Omental fat pad (tissue), 3 donors: ENCODE measurements at regions not wholly inside any gene's neighbourhood (a gene's known extent, or its start where the extent isn't known, plus 50 kb on each side); places are given as distances from the start of the nearest gene placed in this dataset.
"Not testable (repeated sequence)": the region's sequence is repeated elsewhere in the genome, so short reads cannot be mapped to it uniquely, and the experiment has no call there.

ENCODE experiments used
- ATAC-seq: fragments of 150-250 bp; one replicate; pipeline ENCODE4 v1.9.1; 2016; ENCODE audit warnings: mild to moderate bottlenecking, moderate library complexity; ENCODE audit not compliant: low FRiP score
- DNase-seq: peaks from one replicate; pipeline ENCODE4 v3.0.0-alpha.2; 2019; ENCODE audit warnings: low spot score
- TF ChIP-seq, protein P1 (sequence below), 3 donors: fragments of 450-650 bp; IDR thresholded peaks; one replicate each; pipeline ENCODE4 v1.5.1; 2016 to 2017; ENCODE audit warnings: antibody characterized with exemption in 3 of 3, mild to moderate bottlenecking in 3 of 3, moderate library complexity in 2 of 3

- no peak for ATAC-seq
- no peak for DNase-seq
- TF ChIP-seq, protein P1, sequence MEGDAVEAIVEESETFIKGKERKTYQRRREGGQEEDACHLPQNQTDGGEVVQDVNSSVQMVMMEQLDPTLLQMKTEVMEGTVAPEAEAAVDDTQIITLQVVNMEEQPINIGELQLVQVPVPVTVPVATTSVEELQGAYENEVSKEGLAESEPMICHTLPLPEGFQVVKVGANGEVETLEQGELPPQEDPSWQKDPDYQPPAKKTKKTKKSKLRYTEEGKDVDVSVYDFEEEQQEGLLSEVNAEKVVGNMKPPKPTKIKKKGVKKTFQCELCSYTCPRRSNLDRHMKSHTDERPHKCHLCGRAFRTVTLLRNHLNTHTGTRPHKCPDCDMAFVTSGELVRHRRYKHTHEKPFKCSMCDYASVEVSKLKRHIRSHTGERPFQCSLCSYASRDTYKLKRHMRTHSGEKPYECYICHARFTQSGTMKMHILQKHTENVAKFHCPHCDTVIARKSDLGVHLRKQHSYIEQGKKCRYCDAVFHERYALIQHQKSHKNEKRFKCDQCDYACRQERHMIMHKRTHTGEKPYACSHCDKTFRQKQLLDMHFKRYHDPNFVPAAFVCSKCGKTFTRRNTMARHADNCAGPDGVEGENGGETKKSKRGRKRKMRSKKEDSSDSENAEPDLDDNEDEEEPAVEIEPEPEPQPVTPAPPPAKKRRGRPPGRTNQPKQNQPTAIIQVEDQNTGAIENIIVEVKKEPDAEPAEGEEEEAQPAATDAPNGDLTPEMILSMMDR (IDR thresholded peaks at IDR 0.05), result no peak
Measured at GRCh38 chr3:115409596-115409995, 213.7 kb upstream of the GAP43 start.

DNA sequence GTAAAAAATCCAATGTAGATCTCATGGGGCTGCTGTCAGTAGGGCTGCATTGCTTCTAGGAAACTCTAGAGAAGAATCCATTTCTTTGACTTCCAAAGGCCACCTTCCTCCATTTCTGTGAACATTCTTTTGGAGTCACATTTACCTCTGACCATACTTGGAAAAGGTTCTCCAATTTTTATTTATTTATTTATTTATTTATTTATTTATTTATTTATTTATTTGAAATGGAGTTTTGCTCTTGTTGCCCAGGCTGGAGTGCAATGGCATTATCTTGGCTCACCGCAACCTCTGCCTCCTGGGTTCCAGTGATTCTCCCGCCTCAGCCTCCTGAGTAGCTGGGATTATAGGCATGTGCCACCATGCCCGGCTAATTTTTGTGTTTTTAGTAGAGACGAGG, 208.7 kb upstream of the GAP43 start:
- DNase-seq, ATAC-seq: not testable (repeated sequence)

- TF ChIP-seq, protein P1 (IDR thresholded peaks at IDR 0.05), result no peak
- DNase-seq (no peak), ATAC-seq (no peak)
Measured at GRCh38 chr3:115415246-115415996, 207.9 kb upstream of the GAP43 start.

DNA sequence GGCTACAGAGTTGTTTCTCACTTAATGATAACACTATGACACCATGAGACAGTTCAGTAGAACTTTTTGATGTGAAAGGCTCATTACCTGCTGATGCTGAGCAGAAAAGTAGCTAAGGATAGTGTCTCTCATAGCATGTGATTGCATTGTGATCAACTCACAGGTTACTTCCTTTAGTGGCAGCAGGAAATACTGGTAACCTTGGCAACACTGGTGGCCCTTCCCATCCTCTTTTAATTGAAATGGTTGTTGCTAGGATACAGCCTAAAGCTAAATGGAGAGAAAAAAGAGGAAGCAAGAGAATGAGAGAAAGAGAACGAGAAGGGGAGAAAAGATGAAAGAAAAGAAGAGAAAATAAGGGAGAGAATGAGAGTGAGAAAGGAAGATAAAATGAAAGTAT, 204.7 kb upstream of the GAP43 start:
- TF ChIP-seq, protein P1 (IDR thresholded peaks at IDR 0.05), result no peak
- ATAC-seq (no peak), DNase-seq (no peak)

DNA sequence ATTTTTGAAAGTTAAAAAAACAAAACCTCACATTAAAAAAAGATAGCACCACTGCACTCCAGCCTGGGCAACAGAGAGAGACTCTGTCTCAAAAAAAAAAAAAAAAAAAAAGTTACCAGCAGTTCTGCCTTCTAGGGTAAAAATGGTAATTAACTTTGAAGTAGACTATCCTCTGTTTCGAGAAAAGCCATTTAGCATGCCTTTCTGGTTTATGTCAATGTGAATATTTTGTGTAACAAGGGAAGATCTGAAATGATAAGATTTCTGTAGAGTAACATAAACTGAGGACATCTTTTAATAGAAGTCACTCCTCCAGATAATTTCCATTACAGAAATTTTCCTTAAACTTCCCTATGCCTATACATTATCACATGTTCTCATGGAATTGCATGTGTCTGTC, 203.2 kb upstream of the GAP43 start:
- TF ChIP-seq, protein P1 (IDR thresholded peaks at IDR 0.05), result no peak
- ATAC-seq, result no peak
- no peak for DNase-seq

DNA sequence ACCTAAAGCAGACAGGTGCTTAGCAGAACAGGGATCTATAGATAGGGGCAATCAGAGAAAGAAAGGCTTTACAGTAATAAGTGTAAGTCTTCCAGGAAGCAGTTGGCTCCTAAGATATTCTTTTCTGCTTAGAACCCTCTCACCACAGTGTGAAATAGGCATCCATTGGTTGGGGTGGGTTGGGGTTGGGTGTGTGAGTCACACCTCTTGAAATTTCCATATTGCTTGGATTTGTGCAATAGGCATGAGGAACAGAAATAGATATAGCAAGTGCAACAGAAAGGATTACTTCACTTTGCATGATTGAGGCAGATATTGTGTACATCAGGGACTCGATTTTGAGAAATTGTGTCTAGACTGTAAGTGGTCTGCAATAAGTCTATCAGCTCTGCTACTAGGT, 200.1 kb upstream of the GAP43 start:
- TF ChIP-seq, protein P1 (IDR thresholded peaks at IDR 0.05), result no peak
- ATAC-seq (no peak), DNase-seq (no peak)

- TF ChIP-seq, protein P1 (IDR thresholded peaks at IDR 0.05), result no peak
- DNase-seq, result no peak
- no peak for ATAC-seq
Measured at GRCh38 chr3:115428841-115429240, 194.5 kb upstream of the GAP43 start.
